ENCODE measurements at regions not wholly inside any gene's neighbourhood (a gene's known extent, or its start where the extent isn't known, plus 50 kb on each side); places are given as distances from the start of the nearest gene placed in this dataset.

GRCh38 chr10:84890706-84891105, 562.3 kb downstream of the CCSER2 start:
- no peak for DNase-seq (ENCODE audit: extremely low spot score)
- WGBS = 56% methylated on average over 3 of the region's 3 CpGs
- H3K36me3 ChIP-seq (ENCODE audit: insufficient read depth) = no peaks in the 10 kb centered on the region

GRCh38 chr10:84891631-84892030, 563.2 kb downstream of the CCSER2 start:
- Histone ChIP-seq H3K36me3 (ENCODE audit: insufficient read depth) (no peaks in the 10 kb centered on the region), H3K4me1 (ENCODE audit: insufficient read depth) (no peaks in the 10 kb centered on the region), H3K27ac (ENCODE audit: low read depth) (no peak overlapping the region), H3K4me3 (ENCODE audit: low read depth, low read length) (no peak overlapping the region)
- no peak for DNase-seq (ENCODE audit: extremely low spot score)
- WGBS = 55% methylated on average over 4 of the region's 4 CpGs

More at GRCh38 chr10:84890706-84891105, 562.3 kb downstream of the CCSER2 start:
- no peak overlapping the region for H3K27ac ChIP-seq (ENCODE audit: low read depth)
- no peak overlapping the region for H3K4me3 ChIP-seq (ENCODE audit: low read depth, low read length)
- no peaks in the 10 kb centered on the region for H3K4me1 ChIP-seq (ENCODE audit: insufficient read depth)

- no peak for DNase-seq (ENCODE audit: extremely low spot score)
- WGBS = 64% methylated on average over 3 of the region's 3 CpGs
- Histone ChIP-seq H3K4me3 (ENCODE audit: low read depth, low read length) (no peak overlapping the region), H3K27ac (ENCODE audit: low read depth) (no peak overlapping the region), H3K4me1 (ENCODE audit: insufficient read depth) (no peaks in the 10 kb centered on the region), H3K36me3 (ENCODE audit: insufficient read depth) (no peaks in the 10 kb centered on the region)
These were observed 567.2 kb downstream of the CCSER2 start for GRCh38 chr10:84895541-84895940.

GRCh38 chr10:84896909-84897308, 568.5 kb downstream of the CCSER2 start:
- 86% methylated on average over 2 of the region's 2 CpGs for WGBS

GRCh38 chr10:84899268-84899667, 570.9 kb downstream of the CCSER2 start:
- DNase-seq (ENCODE audit: extremely low spot score) = no peak
- H3K4me3 ChIP-seq (ENCODE audit: low read depth, low read length) = no peak overlapping the region
- no peak overlapping the region for H3K27ac ChIP-seq (ENCODE audit: low read depth)
- no peaks in the 10 kb centered on the region for H3K4me1 ChIP-seq (ENCODE audit: insufficient read depth)
- WGBS = 54% methylated on average over 1 of the region's 1 CpG
- H3K36me3 ChIP-seq (ENCODE audit: insufficient read depth) = no peaks in the 10 kb centered on the region

More at GRCh38 chr10:84896909-84897308, 568.5 kb downstream of the CCSER2 start:
- Histone ChIP-seq H3K36me3 (ENCODE audit: insufficient read depth) (no peaks in the 10 kb centered on the region), H3K4me1 (ENCODE audit: insufficient read depth) (no peaks in the 10 kb centered on the region), H3K27ac (ENCODE audit: low read depth) (no peak overlapping the region), H3K4me3 (ENCODE audit: low read depth, low read length) (no peak overlapping the region)
- DNase-seq (ENCODE audit: extremely low spot score) = no peak

- H3K27ac ChIP-seq (ENCODE audit: low read depth) = no peak overlapping the region
- H3K4me1 ChIP-seq (ENCODE audit: insufficient read depth) = no peaks in the 10 kb centered on the region
- H3K4me3 ChIP-seq (ENCODE audit: low read depth, low read length) = no peak overlapping the region
- H3K36me3 ChIP-seq (ENCODE audit: insufficient read depth) = no peaks in the 10 kb centered on the region
- 68% methylated on average over 2 of the region's 2 CpGs for whole genome bisulfite sequencing
- no peak for DNase-seq (ENCODE audit: extremely low spot score)
These were observed 571.8 kb downstream of the CCSER2 start for GRCh38 chr10:84900141-84900540.

GRCh38 chr10:84901885-84902284, 573.5 kb downstream of the CCSER2 start:
- no peak for DNase-seq (ENCODE audit: extremely low spot score)
- 67% methylated on average over 3 of the region's 3 CpGs for WGBS
- no peaks in the 10 kb centered on the region for H3K36me3 ChIP-seq (ENCODE audit: insufficient read depth)

GRCh38 chr10:84902553-84902952, 574.2 kb downstream of the CCSER2 start:
- no peak overlapping the region for H3K4me3 ChIP-seq (ENCODE audit: low read depth, low read length)
- no peak for DNase-seq (ENCODE audit: extremely low spot score)
- no peaks in the 10 kb centered on the region for H3K36me3 ChIP-seq (ENCODE audit: insufficient read depth)
- no peak overlapping the region for H3K27ac ChIP-seq (ENCODE audit: low read depth)
- 35% methylated on average over 3 of the region's 3 CpGs for WGBS
- H3K4me1 ChIP-seq (ENCODE audit: insufficient read depth) = no peaks in the 10 kb centered on the region

More at GRCh38 chr10:84901885-84902284, 573.5 kb downstream of the CCSER2 start:
- Histone ChIP-seq H3K4me1 (ENCODE audit: insufficient read depth) (no peaks in the 10 kb centered on the region), H3K27ac (ENCODE audit: low read depth) (no peak overlapping the region), H3K4me3 (ENCODE audit: low read depth, low read length) (no peak overlapping the region)

GRCh38 chr10:84903320-84903719, 574.9 kb downstream of the CCSER2 start:
- Histone ChIP-seq H3K4me3 (ENCODE audit: low read depth, low read length) (no peak overlapping the region), H3K27ac (ENCODE audit: low read depth) (no peak overlapping the region), H3K36me3 (ENCODE audit: insufficient read depth) (no peaks in the 10 kb centered on the region), H3K4me1 (ENCODE audit: insufficient read depth) (no peaks in the 10 kb centered on the region)
- DNase-seq (ENCODE audit: extremely low spot score) = no peak

- Histone ChIP-seq H3K27ac (ENCODE audit: low read depth) (no peak overlapping the region), H3K4me3 (ENCODE audit: low read depth, low read length) (no peak overlapping the region), H3K36me3 (ENCODE audit: insufficient read depth) (no peaks in the 10 kb centered on the region), H3K4me1 (ENCODE audit: insufficient read depth) (no peaks in the 10 kb centered on the region)
- 71% methylated on average over 4 of the region's 4 CpGs for WGBS
- DNase-seq (ENCODE audit: extremely low spot score) = no peak
These were observed 579.1 kb downstream of the CCSER2 start for GRCh38 chr10:84907461-84908009.

- Histone ChIP-seq H3K4me3 (ENCODE audit: low read depth, low read length) (no peak overlapping the region), H3K27ac (ENCODE audit: low read depth) (no peak overlapping the region), H3K36me3 (ENCODE audit: insufficient read depth) (no peaks in the 10 kb centered on the region), H3K4me1 (ENCODE audit: insufficient read depth) (no peaks in the 10 kb centered on the region)
- WGBS = 73% methylated on average over 4 of the region's 4 CpGs
- no peak for DNase-seq (ENCODE audit: extremely low spot score)
These were observed 580.1 kb downstream of the CCSER2 start for GRCh38 chr10:84908491-84908890.

- no peaks in the 10 kb centered on the region for H3K36me3 ChIP-seq (ENCODE audit: insufficient read depth)
- H3K27ac ChIP-seq (ENCODE audit: low read depth) = no peak overlapping the region
- DNase-seq (ENCODE audit: extremely low spot score) = no peak
- WGBS = 44% methylated on average over 1 of the region's 1 CpG
- no peaks in the 10 kb centered on the region for H3K4me1 ChIP-seq (ENCODE audit: insufficient read depth)
- no peak overlapping the region for H3K4me3 ChIP-seq (ENCODE audit: low read depth, low read length)
These were observed 593.3 kb downstream of the CCSER2 start for GRCh38 chr10:84921701-84922100.

GRCh38 chr10:84924131-84924530, 595.7 kb downstream of the CCSER2 start:
- Histone ChIP-seq H3K4me1 (ENCODE audit: insufficient read depth) (no peaks in the 10 kb centered on the region), H3K36me3 (ENCODE audit: insufficient read depth) (no peaks in the 10 kb centered on the region), H3K27ac (ENCODE audit: low read depth) (no peak overlapping the region), H3K4me3 (ENCODE audit: low read depth, low read length) (no peak overlapping the region)
- no peak for DNase-seq (ENCODE audit: extremely low spot score)
- WGBS = 81% methylated on average over 2 of the region's 2 CpGs

- no peak for DNase-seq (ENCODE audit: extremely low spot score)
- Histone ChIP-seq H3K4me1 (ENCODE audit: insufficient read depth) (no peaks in the 10 kb centered on the region), H3K27ac (ENCODE audit: low read depth) (no peak overlapping the region), H3K36me3 (ENCODE audit: insufficient read depth) (no peaks in the 10 kb centered on the region), H3K4me3 (ENCODE audit: low read depth, low read length) (no peak overlapping the region)
These were observed 597.1 kb downstream of the CCSER2 start for GRCh38 chr10:84925495-84925894.

GRCh38 chr10:84933402-84933801, 605.0 kb downstream of the CCSER2 start:
- 76% methylated on average over 7 of the region's 7 CpGs for WGBS
- DNase-seq (ENCODE audit: extremely low spot score) = no peak
- Histone ChIP-seq H3K36me3 (ENCODE audit: insufficient read depth) (no peaks in the 10 kb centered on the region), H3K27ac (ENCODE audit: low read depth) (no peak overlapping the region), H3K4me1 (ENCODE audit: insufficient read depth) (no peaks in the 10 kb centered on the region), H3K4me3 (ENCODE audit: low read depth, low read length) (no peak overlapping the region)

All from urinary bladder (tissue), 3 donors.